GM21390 (cell line): ENCODE measurements at regions not wholly inside any gene's neighbourhood (a gene's known extent, or its start where the extent isn't known, plus 50 kb on each side); places are given as distances from the start of the nearest gene placed in this dataset.

Source experiments
- ATAC-seq: cut with Tn5 transposase; IDR thresholded peaks from one replicate; pipeline ENCODE4 v1.9.1; 2021; ENCODE audit not compliant: unreplicated experiment

GRCh38 chr7:136184719-136185118 lies 207.6 kb upstream of the MTPN start:
- no peak for ATAC-seq

DNA sequence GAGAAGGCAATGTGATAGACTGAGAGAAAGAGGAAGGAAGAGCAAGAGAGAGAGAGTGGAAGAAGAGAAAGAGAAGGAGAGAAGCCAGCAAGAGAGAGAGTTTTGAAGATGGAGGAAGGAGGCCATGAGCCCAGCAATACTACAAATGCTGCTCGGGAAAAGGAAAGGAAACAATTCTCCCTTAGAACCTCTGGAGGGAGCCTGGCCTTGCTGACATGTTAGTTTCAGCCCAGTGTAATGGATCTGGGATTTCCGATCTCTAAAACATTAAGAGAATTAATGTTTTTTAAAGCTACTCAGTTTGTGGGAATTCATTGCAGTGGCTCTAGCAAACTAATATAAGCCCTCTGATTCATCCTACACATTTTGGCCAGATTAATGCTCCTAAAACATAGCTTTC lies 206.8 kb upstream of the MTPN start:
- no peak for ATAC-seq

DNA sequence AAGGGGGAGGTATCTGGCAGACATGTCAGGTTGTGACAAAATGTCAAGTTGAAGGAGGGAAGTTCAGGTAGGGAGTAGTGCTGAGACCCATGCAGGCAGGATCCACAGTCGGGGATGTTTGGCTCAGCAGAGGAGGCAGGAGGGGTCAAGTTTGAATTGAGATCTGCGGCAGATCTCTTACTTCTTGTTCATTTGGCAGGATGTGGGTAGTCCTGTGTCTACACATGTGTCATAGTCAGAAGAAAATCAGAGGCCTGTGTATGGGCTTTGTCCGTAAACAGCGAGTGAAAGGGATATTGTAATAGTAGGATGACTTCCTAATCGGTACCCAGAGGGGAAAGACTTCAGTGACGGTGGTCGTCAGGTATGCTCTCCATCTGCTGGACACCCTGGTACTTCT lies 203.8 kb upstream of the MTPN start:
- no peak for ATAC-seq

DNA sequence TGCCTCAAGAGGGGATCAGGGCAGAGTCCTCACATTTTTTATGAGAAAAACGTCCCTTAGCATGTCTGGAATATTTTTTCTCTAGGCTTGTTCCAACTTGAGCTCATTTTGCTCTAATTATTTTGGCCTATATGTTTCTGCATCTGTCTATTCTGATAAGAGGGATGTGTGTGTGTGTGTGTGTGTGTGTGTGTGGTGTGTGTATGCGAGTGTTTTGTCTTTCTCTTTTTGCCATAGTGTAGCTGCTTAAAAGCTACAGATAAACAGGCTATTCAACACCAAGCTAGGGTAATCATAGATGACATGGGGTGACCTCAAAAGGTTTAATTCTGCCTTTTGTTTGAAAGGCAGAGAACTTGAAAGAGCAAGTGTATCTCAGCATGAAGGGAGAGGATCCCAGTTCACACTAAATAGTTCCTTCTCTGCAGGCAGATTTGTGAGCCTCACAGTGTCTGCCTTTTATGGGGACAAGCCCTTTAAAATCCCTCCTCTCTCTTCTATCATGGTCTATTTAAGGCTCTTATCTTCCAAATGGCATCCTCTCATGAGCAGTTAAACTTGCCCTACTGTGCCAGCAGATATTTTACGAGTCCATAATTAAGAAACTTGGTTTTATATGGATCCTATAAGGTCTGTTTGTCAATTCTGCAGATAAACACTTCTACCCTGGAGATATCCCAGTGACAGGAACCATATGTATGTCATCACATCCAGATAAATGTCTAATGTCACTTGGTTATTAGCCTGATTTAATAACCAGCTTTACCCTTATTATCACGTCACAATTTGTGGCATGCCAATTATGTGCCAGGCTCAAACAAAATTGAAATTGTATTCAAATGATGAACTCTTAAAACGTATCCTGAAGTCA lies 202.9 kb upstream of the MTPN start:
- no peak for ATAC-seq

- ATAC-seq = no peak
Measured at GRCh38 chr7:136179154-136179553, 202.0 kb upstream of the MTPN start.

DNA sequence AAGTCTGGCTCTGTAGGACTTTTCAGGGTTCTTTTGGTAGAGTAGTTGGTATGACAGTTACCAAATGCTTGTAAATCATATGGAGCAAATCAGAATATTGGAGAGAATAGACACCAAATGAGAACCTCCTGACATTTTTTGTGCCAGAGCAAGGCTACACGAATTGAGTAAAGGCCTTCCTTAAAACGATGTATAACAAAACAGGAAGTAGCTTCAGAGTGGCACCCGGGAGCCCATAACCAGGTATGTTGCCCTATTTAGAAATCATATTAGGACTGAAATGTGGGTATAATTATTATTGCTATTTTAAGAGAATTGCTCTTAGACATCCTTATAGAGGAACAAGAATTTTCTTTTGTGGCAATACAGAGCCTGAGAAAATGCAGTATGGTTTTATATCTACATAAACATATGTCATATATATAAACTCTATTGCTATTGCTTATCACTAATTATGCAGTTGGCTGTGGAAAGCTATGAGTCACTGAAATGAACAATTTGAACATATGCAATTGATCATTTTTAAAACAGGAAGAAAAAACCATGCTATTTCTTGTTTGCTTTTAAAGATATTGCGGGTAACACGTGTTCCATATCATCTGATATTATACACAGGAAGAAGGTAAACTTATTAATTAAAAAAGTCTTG lies 197.4 kb upstream of the MTPN start:
- ATAC-seq = no peak

DNA sequence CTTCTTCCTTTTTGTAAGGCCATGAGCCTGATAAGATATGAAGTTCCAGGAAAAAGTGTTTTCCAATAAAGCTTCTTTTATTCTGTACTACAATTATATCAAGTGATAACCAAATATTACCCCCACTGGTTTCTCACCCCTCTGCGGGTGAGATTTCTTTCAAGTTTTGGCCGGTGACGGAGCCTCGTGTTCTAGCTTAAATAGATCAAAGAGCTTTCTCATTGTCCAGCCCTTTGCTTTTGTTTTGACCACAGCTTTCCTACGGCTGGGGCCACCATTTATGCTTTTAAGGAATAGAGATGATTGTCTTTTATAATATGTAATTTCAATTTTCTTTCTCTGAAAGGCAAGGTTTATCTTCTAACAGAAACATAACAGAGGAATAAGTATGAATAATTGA lies 196.7 kb upstream of the MTPN start:
- no peak for ATAC-seq

GRCh38 chr7:136171233-136171632 lies 194.1 kb upstream of the MTPN start:
- ATAC-seq = no peak

- no peak for ATAC-seq
Measured at GRCh38 chr7:136168821-136169220, 191.7 kb upstream of the MTPN start.

DNA sequence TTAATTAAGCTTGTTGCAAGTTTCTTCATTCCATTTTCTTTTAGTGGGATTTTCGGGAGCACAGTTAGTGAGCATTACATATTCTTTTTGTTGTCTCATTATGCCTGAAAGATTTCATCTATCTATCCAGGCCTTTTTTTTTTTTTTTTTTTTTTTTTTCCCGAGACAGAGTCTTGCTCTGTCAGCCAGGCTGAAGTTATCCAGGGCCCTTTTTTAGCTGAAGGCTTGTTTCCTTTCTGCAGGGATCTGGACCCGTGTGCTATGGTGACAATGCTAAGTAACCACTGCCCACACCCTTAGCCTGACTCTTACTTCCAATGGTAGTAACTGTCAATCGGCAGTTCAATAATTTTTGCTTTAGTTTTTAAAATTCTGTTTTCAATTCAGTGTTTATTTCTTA lies 190.8 kb upstream of the MTPN start:
- ATAC-seq = no peak

DNA sequence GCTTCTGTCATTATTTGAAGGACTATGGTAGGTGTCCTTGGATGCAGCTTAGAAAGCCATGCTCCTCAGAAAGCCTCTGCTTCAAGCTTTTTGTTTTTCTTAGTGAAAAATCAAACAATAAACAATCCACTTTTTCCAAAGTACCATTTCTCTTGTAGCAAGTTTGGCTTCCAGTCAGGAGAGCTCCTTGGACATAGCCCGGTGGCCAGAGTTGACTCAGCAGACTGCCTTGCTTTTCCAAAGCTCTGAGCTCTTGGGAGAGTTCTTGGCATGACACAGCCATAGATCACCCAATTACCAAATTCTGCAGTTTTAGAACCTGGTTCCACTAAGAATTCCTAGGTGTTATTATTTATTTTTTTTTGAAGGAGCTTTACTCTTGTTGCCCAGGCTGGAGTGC lies 189.4 kb upstream of the MTPN start:
- no peak for ATAC-seq

DNA sequence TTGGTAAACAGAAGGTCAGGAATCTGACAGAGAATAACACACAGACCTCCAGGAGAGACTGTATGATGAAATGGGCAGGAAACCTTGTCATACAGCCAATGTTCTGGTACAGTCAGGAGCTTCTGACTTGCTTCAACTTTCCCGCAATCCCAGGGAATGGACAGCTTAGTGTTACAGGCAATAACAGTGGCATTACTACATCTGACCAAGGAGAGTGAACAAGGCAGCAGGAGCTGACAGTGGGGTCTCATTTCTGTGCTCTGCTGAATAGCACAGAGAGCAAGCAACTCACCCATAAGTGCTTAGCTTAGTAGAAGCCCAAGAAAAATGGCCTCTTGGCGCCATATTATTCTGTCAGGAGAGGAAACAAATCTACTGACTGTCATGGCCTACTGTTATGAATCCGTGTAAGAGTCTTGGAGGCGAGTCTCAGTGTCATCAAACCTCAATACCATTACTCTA lies 186.2 kb upstream of the MTPN start:
- ATAC-seq = no peak

GRCh38 chr7:136150311-136150710 lies 173.2 kb upstream of the MTPN start:
- ATAC-seq = no peak

GRCh38 chr7:136148920-136149319 lies 171.8 kb upstream of the MTPN start:
- ATAC-seq = no peak

DNA sequence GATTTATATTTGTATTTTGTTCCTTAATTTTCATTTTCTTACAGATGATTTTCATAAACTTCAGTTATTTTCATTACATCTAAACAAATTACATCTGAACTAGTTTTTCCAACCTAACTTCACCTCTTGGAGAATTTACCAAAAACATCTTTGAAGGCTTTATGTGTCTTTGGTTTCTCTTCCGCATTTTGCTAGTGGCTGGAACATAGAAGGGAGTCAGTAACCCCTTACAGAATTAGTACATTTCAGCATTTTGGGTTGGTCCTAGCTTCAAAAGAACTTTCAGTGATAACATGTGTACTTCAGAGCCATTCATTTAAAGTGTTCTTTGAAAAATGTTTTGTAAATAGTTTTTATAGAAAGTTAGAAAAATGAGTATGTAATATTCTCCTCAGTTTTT lies 169.8 kb upstream of the MTPN start:
- ATAC-seq = no peak

DNA sequence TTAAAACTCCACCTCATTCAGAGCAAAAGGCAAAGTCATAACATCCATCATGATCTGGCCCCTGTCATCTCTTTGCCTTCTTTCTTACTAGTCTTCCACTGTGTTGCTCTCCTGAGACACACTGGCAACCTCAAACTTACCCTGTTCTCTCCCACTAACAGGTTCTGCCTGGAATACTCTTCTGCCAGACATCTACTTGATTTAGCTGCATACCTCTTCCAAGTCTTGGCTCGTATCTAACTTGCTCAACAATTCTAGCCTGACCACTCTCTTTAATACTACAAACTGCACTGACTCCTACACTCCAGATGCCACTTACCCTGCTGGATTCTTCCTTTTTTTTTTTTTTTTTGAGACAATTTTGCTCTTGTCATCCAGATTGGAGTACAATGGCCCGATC lies 167.0 kb upstream of the MTPN start:
- ATAC-seq = no peak

GRCh38 chr7:136143271-136143670 lies 166.1 kb upstream of the MTPN start:
- ATAC-seq = no peak

DNA sequence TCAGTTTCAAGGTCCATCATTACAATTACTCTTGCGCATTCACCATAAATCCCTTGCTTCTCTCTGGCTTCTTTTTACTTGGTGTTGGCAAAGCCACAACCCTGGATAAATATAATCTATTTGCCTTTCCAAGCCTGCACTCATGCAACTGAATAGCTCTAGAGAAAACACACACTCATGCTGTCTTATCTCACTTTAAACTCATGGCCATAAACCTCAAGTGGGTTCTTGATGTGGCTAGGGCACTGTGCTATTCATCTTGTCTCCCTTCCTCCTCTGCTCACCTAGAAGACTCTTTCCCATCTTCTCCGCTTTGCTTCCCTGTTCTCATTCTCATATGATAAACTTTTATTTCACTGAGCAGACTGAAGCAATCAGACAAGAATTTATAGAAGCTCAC lies 165.4 kb upstream of the MTPN start:
- no peak for ATAC-seq

DNA sequence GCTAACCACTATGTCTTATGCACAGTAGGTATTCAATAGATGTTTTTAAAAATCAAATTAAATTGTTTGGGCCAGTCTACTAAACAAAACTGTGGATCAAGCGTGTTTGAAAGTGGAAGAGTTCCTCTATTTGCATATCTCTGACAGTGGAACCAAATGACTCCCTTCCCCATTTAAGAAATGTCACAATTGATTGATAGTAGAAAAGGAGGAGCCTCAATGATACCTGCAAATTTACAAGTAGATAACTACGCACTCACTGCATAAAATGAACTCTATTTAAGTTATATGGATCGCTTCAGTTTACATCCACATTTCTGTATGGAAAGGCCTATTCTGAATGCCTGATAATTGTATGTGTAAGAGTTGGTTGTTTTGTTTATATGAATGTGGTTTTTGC lies 163.3 kb upstream of the MTPN start:
- ATAC-seq = no peak

DNA sequence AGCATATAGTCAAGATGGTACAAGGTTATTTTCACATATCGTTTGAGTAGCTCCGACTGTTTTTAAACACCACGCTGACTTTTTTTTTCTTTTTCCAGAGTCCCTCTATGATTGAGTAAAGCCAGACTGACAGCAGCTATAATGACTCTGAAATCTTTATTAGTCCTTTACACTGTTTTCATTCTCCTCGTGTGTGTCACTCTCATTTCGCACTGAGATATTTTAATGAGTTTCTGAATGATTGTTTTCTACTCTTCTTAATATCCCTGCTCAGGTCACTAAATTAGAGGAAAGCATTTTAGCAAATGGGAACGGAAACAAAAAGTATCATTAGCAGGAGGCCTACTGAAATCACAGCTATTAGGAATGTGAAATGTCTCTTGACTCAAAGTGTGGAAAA lies 162.3 kb upstream of the MTPN start:
- no peak for ATAC-seq

- ATAC-seq = no peak
Measured at GRCh38 chr7:136138991-136139390, 161.8 kb upstream of the MTPN start.

GRCh38 chr7:136136906-136137454 lies 159.8 kb upstream of the MTPN start:
- no peak for ATAC-seq
